B cell (primary cell): ENCODE measurements at regions not wholly inside any gene's neighbourhood (a gene's known extent, or its start where the extent isn't known, plus 50 kb on each side); places are given as distances from the start of the nearest gene placed in this dataset.

ENCODE experiments used
- EZH2 ChIP-seq: IDR thresholded peaks from 2 replicates; pipeline ENCODE4 v1.6.1; 2012; ENCODE audit warnings: borderline replicate concordance, low read depth, mild to moderate bottlenecking, moderate library complexity, low read length; ENCODE audit not compliant: insufficient read depth, poor library complexity, severe bottlenecking
- TF ChIP-seq, protein P1 (sequence below): fragments of 200-600 bp; IDR thresholded peaks from one replicate; pipeline ENCODE4 v1.8.0; 2022; ENCODE audit warnings: antibody characterized with exemption, mild to moderate bottlenecking

DNA sequence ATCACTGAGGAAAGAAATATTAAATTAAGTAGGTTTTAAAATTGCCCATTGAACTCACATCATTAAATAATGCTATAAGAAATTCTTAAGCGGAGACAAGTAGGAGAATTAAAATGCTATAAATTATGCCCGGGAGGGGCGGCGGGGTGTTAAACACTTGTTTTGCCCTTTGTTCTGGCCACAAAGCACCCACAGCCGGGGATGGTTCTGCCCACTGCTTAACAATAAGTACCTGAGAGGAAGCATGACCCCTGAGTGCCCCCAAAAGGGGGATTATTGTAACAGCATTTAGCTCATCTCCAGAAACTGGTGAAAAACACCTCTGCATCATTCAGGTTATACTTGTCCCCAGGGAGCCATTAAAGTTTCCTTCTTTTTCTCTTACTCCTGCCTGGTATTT is 332.7 kb upstream of the POU3F3 start:
- TF ChIP-seq, protein P1, sequence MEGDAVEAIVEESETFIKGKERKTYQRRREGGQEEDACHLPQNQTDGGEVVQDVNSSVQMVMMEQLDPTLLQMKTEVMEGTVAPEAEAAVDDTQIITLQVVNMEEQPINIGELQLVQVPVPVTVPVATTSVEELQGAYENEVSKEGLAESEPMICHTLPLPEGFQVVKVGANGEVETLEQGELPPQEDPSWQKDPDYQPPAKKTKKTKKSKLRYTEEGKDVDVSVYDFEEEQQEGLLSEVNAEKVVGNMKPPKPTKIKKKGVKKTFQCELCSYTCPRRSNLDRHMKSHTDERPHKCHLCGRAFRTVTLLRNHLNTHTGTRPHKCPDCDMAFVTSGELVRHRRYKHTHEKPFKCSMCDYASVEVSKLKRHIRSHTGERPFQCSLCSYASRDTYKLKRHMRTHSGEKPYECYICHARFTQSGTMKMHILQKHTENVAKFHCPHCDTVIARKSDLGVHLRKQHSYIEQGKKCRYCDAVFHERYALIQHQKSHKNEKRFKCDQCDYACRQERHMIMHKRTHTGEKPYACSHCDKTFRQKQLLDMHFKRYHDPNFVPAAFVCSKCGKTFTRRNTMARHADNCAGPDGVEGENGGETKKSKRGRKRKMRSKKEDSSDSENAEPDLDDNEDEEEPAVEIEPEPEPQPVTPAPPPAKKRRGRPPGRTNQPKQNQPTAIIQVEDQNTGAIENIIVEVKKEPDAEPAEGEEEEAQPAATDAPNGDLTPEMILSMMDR, result no peak
- TF ChIP-seq EZH2, result no peak
